Endothelial cell of umbilical vein (primary cell): ENCODE measurements at regions not wholly inside any gene's neighbourhood (a gene's known extent, or its start where the extent isn't known, plus 50 kb on each side); places are given as distances from the start of the nearest gene placed in this dataset.

Experiments used
- BruUV-seq: library from RNA; stranded (reverse); fragments of 400-500 nt; replicated peaks from 2 replicates; lab custom pipeline; 2021; lab: Mats Ljungman, UMichigan
- CTCF ChIA-PET: fragments of 300-600, 350-600 bp; sonication (Branson Sonifier 250); formaldehyde crosslinking; loops from one replicate; lab custom pipeline; 2021; ENCODE audit warnings: antibody characterized with exemption, inconsistent platforms; lab: Charles Lee
- POLR2A ChIA-PET: fragments of 300-600, 350-600 bp; sonication (Branson Sonifier 250); formaldehyde crosslinking; loops from one replicate; lab custom pipeline; 2021; ENCODE audit warnings: antibody characterized with exemption, inconsistent platforms; lab: Charles Lee
- DNase-seq: peaks from one replicate; pipeline ENCODE4 v3.0.0-alpha.2; 2011; ENCODE audit warnings: low read depth, low spot score
- FAIRE-seq: peaks from 2 replicates; lab custom pipeline; 2011; peaks lifted over from hg19 to GRCh38; lab: Jason Lieb, UNC
- H2AFZ ChIP-seq: 2 replicates; pipeline ENCODE4 v1.6.0; 2012; ENCODE audit warnings: low read depth, low read length, control low read depth, inconsistent platforms
- H3K27ac ChIP-seq: 2 replicates; pipeline ENCODE4 v1.5.1; 2011; ENCODE audit warnings: low read depth, mild to moderate bottlenecking, control low read depth, low read length, moderate library complexity; ENCODE audit not compliant: insufficient read depth
- H3K27me3 ChIP-seq, 2 experiments: 2 replicates each; pipeline versions ENCODE4 v1.6.0 to v1.6.1; 2011; ENCODE audit warnings: low read length in 2 of 2, mixed read lengths in 1 of 2; ENCODE audit not compliant: control insufficient read depth in 2 of 2, insufficient read depth in 2 of 2
- H3K36me3 ChIP-seq, 2 experiments: 2 replicates in 1 of 2; 3 replicates in 1 of 2; pipeline ENCODE4 v1.5.1; 2011; ENCODE audit warnings: low read length in 2 of 2, mild to moderate bottlenecking in 1 of 2, moderate library complexity in 1 of 2; ENCODE audit not compliant: control insufficient read depth in 2 of 2, insufficient read depth in 2 of 2; ENCODE audit errors: extremely low read depth in 1 of 2
- H3K4me1 ChIP-seq: 3 replicates; pipeline ENCODE4 v1.5.1; 2011; ENCODE audit warnings: mild to moderate bottlenecking, low read length; ENCODE audit not compliant: control insufficient read depth, insufficient read depth; ENCODE audit errors: extremely low read depth
- H3K4me2 ChIP-seq: 2 replicates; pipeline ENCODE4 v1.6.1; 2011; ENCODE audit warnings: low read length, control low read depth, mixed read lengths; ENCODE audit not compliant: insufficient read depth
- H3K4me3 ChIP-seq, 3 experiments: fragments of 200-600 bp in 1 of 3; sonication (generic), shearing (Covaris generic) in 1 of 3; replicated peaks in 1 of 3; 2 replicates each; pipeline ENCODE4 v1.5.1; 2011 to 2016; ENCODE audit warnings: control low read depth in 3 of 3, low read length in 3 of 3, mild to moderate bottlenecking in 2 of 3, inconsistent platforms in 1 of 3, low read depth in 1 of 3, moderate library complexity in 1 of 3; ENCODE audit not compliant: insufficient read depth in 1 of 3
- H3K79me2 ChIP-seq: 2 replicates; pipeline ENCODE4 v1.6.0; 2012; ENCODE audit warnings: low read length, inconsistent platforms; ENCODE audit not compliant: control insufficient read depth, insufficient read depth
- H3K9ac ChIP-seq: replicated peaks from 2 replicates; pipeline ENCODE3; 2011; ENCODE audit warnings: low read length, control low read depth; ENCODE audit not compliant: insufficient read depth; ENCODE audit errors: extremely low read depth
- H3K9me1 ChIP-seq: replicated peaks from 3 replicates; pipeline ENCODE4 v1.6.0; 2011; ENCODE audit warnings: mild to moderate bottlenecking, low read length; ENCODE audit not compliant: control insufficient read depth, insufficient read depth; ENCODE audit errors: extremely low read depth
- H3K9me3 ChIP-seq: replicated peaks from 2 replicates; pipeline ENCODE4 v1.5.1; 2012; ENCODE audit warnings: low read length, inconsistent platforms; ENCODE audit not compliant: control insufficient read depth, insufficient read depth
- H4K20me1 ChIP-seq: replicated peaks from 2 replicates; pipeline ENCODE3; 2011; ENCODE audit warnings: mild to moderate bottlenecking, low read length; ENCODE audit not compliant: control insufficient read depth, insufficient read depth; ENCODE audit errors: extremely low read depth
- EZH2 ChIP-seq: IDR thresholded peaks from 2 replicates; pipeline ENCODE4 v1.6.1; 2012; ENCODE audit warnings: borderline replicate concordance, low read depth, mild to moderate bottlenecking, moderate library complexity, low read length, inconsistent platforms; ENCODE audit not compliant: severe bottlenecking
- FOS ChIP-seq: IDR thresholded peaks from 2 replicates; pipeline ENCODE4 v1.6.1; 2011; ENCODE audit warnings: mild to moderate bottlenecking, low read length, moderate library complexity, borderline replicate concordance; ENCODE audit not compliant: insufficient read depth
- GATA2 ChIP-seq: IDR thresholded peaks from 2 replicates; pipeline ENCODE4 v1.7.0; 2011; ENCODE audit warnings: low read depth, mild to moderate bottlenecking, moderate library complexity, mixed read lengths, low read length; ENCODE audit not compliant: insufficient read length, insufficient read depth
- JUN ChIP-seq: IDR thresholded peaks from 2 replicates; pipeline ENCODE4 v1.6.1; 2011; ENCODE audit warnings: borderline replicate concordance, low read depth; ENCODE audit not compliant: insufficient read length, insufficient read depth
- MYC ChIP-seq: IDR thresholded peaks from one replicate; pipeline ENCODE4 v1.6.1; 2011; ENCODE audit warnings: mild to moderate bottlenecking, low read depth, low read length
- POLR2A ChIP-seq: IDR thresholded peaks from 2 replicates; pipeline ENCODE4 v1.6.1; 2012; ENCODE audit warnings: low read depth, mild to moderate bottlenecking, control low read depth, low read length
- POLR2AphosphoS5 ChIP-seq: IDR thresholded peaks from 2 replicates; pipeline ENCODE4 v1.6.1; 2012; ENCODE audit warnings: low read depth, mild to moderate bottlenecking, control low read depth, low read length, moderate library complexity; ENCODE audit not compliant: insufficient read depth
- dilution Hi-C: fragments of 300-500 bp; cut with MboI; formaldehyde crosslinking; loops from one replicate; pipeline ENCODE4 v1.15.0; 2019; ENCODE audit warnings: low sequenced_read_pairs; ENCODE audit not compliant: extremely low pct_ligation_motif_present
- intact Hi-C: fragments of 100-400 bp; cut with micrococcal nuclease; formaldehyde crosslinking; loops from one replicate; pipeline ENCODE4 v1.10.0; 2022
- TF ChIP-seq, protein P1 (sequence below): IDR thresholded peaks from 2 replicates; pipeline ENCODE4 v1.6.1; 2011; ENCODE audit not compliant: insufficient read depth, insufficient read length
- TF ChIP-seq, protein P2 (sequence below), 2 donors: IDR thresholded peaks; 1 replicate in 1 of 2; 2 replicates in 1 of 2; pipeline ENCODE4 v1.5.1; 2011; ENCODE audit warnings: low read length in 2 of 2, mild to moderate bottlenecking in 2 of 2, moderate library complexity in 2 of 2, control low read depth in 1 of 2, inconsistent platforms in 1 of 2, low read depth in 1 of 2; ENCODE audit not compliant: insufficient read depth in 1 of 2; ENCODE audit errors: extremely low read depth in 1 of 2

- no peak for DNase-seq
- H3K9me3 ChIP-seq = no peaks in the 10 kb centered on the region
- ChIA-PET POLR2A (no interaction called here), CTCF (no interaction called here)
- no peaks in the 10 kb centered on the region for H3K27me3 ChIP-seq
- intact Hi-C loops = no loop called here
- no peaks in the 10 kb centered on the region for H3K36me3 ChIP-seq
- no peak overlapping the region for H3K4me2 ChIP-seq
- no peaks in the 10 kb centered on the region for H3K9me1 ChIP-seq
- no peak overlapping the region for H2AFZ ChIP-seq
- TF ChIP-seq FOS (no peak), MYC (no peak), GATA2 (no peak), EZH2 (no peak), JUN (no peak), POLR2AphosphoS5 (no peak), POLR2A (no peak)
- TF ChIP-seq, protein P1, sequence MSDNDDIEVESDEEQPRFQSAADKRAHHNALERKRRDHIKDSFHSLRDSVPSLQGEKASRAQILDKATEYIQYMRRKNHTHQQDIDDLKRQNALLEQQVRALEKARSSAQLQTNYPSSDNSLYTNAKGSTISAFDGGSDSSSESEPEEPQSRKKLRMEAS = no peak
- TF ChIP-seq, protein P2, sequence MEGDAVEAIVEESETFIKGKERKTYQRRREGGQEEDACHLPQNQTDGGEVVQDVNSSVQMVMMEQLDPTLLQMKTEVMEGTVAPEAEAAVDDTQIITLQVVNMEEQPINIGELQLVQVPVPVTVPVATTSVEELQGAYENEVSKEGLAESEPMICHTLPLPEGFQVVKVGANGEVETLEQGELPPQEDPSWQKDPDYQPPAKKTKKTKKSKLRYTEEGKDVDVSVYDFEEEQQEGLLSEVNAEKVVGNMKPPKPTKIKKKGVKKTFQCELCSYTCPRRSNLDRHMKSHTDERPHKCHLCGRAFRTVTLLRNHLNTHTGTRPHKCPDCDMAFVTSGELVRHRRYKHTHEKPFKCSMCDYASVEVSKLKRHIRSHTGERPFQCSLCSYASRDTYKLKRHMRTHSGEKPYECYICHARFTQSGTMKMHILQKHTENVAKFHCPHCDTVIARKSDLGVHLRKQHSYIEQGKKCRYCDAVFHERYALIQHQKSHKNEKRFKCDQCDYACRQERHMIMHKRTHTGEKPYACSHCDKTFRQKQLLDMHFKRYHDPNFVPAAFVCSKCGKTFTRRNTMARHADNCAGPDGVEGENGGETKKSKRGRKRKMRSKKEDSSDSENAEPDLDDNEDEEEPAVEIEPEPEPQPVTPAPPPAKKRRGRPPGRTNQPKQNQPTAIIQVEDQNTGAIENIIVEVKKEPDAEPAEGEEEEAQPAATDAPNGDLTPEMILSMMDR (IDR thresholded peaks at IDR 0.05; ENCODE audit: extremely low read depth in 1 of 2, insufficient read depth in 1 of 2, low read depth in 1 of 2, low read length in 2 of 2) = no peak
- H3K27ac ChIP-seq = no peak overlapping the region
- H3K4me1 ChIP-seq = no peaks in the 10 kb centered on the region
- no peaks in the 10 kb centered on the region for H3K79me2 ChIP-seq
- BruUV-seq = no TSS peak
- no peaks in the 10 kb centered on the region for H4K20me1 ChIP-seq
- dilution Hi-C loops = no loop called here
- H3K9ac ChIP-seq = no peak overlapping the region
- FAIRE-seq = no peak
- no peak overlapping the region for H3K4me3 ChIP-seq
These were observed 500.4 kb upstream of the PSMD7 start for GRCh38 chr16:73796241-73796640.
